HepG2 (cell line): ENCODE measurements at regions not wholly inside any gene's neighbourhood (a gene's known extent, or its start where the extent isn't known, plus 50 kb on each side); places are given as distances from the start of the nearest gene placed in this dataset.

Experiments used
- ATAC-seq: fragments of 200-7000 bp; cut with Tn5 transposase; 3 replicates; pipeline ENCODE4 v1.9.1; 2020; ENCODE audit warnings: mild to moderate bottlenecking, moderate library complexity
- BruUV-seq: library from RNA; stranded (reverse); fragments of 400-500 nt; replicated peaks from 2 replicates; lab custom pipeline; 2021; lab: Mats Ljungman, UMichigan
- CTCF ChIA-PET: fragments of 300-600 bp; formaldehyde crosslinking; extraction: SDS; loops from one replicate; lab custom pipeline; 2021; ENCODE audit warnings: low total read pairs, inconsistent platforms, low intra/inter-chr PET ratio; lab: Yijun Ruan, JAX
- POLR2A ChIA-PET: fragments of 350-600 bp; sonication (Branson Sonifier 250); formaldehyde crosslinking; loops from one replicate; lab custom pipeline; 2020; ENCODE audit warnings: antibody characterized with exemption, inconsistent platforms; lab: Yijun Ruan, JAX
- DNase-seq: peaks from one replicate; pipeline ENCODE4 v3.0.0-alpha.2; 2015; ENCODE audit warnings: low spot score
- FAIRE-seq: peaks from 3 replicates; lab custom pipeline; 2011; peaks lifted over from hg19 to GRCh38; lab: Jason Lieb, UNC
- H2AFZ ChIP-seq: one replicate; pipeline ENCODE4 v1.6.1; 2011; ENCODE audit warnings: low read length, inconsistent platforms
- H3K27ac ChIP-seq: fragments of 300-600 bp; 3 replicates; pipeline ENCODE4 v1.8.0; 2011; ENCODE audit warnings: mixed run types, mild to moderate bottlenecking, mixed read lengths, low read length, inconsistent platforms; ENCODE audit not compliant: insufficient read depth; ENCODE audit errors: extremely low read length
- H3K27me3 ChIP-seq, 2 experiments: fragments of 200-600 bp in 1 of 2; 2 replicates in 1 of 2; 3 replicates in 1 of 2; pipeline versions ENCODE4 v1.6.0 to v1.8.0; 2011; ENCODE audit warnings: low read length in 2 of 2, mild to moderate bottlenecking in 2 of 2, moderate library complexity in 2 of 2, inconsistent platforms in 1 of 2; ENCODE audit not compliant: insufficient read depth in 2 of 2, control insufficient read depth in 1 of 2
- H3K36me3 ChIP-seq, 2 experiments: fragments of 200-600 bp in 1 of 2; replicated peaks in 1 of 2; 2 replicates in 1 of 2; 3 replicates in 1 of 2; pipeline versions ENCODE4 v1.5.1 to v1.8.0; 2011; ENCODE audit warnings: low read length in 2 of 2, inconsistent platforms in 1 of 2; ENCODE audit not compliant: insufficient read depth in 2 of 2, control insufficient read depth in 1 of 2
- H3K4me1 ChIP-seq: 2 replicates; pipeline ENCODE4 v1.5.1; 2012; ENCODE audit warnings: low read length, inconsistent platforms; ENCODE audit not compliant: insufficient read depth
- H3K4me2 ChIP-seq: 2 replicates; pipeline ENCODE4 v1.6.0; 2011; ENCODE audit warnings: low read depth, low read length, inconsistent platforms
- H3K4me3 ChIP-seq, 3 experiments: fragments of 200-600 bp in 1 of 3; sonication (generic), shearing (Covaris generic) in 1 of 3; replicated peaks in 1 of 3; 2 replicates each; pipeline ENCODE4 v1.5.1; 2011 to 2016; ENCODE audit warnings: low read length in 3 of 3, inconsistent platforms in 2 of 3, low read depth in 2 of 3, mild to moderate bottlenecking in 2 of 3, control low read depth in 1 of 3, mixed read lengths in 1 of 3; ENCODE audit not compliant: insufficient read depth in 1 of 3
- H3K79me2 ChIP-seq: one replicate; pipeline ENCODE4 v1.6.1; 2011; ENCODE audit warnings: low read length, inconsistent platforms; ENCODE audit not compliant: insufficient read depth
- H3K9ac ChIP-seq: 2 replicates; pipeline ENCODE4 v1.6.0; 2011; ENCODE audit warnings: mild to moderate bottlenecking, low read depth, low read length, inconsistent platforms; ENCODE audit not compliant: insufficient read depth
- H3K9me3 ChIP-seq: 2 replicates; pipeline ENCODE4 v1.5.1; 2012; ENCODE audit warnings: mild to moderate bottlenecking, low read length
- H4K20me1 ChIP-seq: 2 replicates; pipeline ENCODE4 v1.6.0; 2011; ENCODE audit warnings: inconsistent platforms, mild to moderate bottlenecking, low read length, moderate library complexity; ENCODE audit not compliant: insufficient read depth
- DNMT3B ChIP-seq: conservative IDR thresholded peaks from 2 replicates; pipeline ENCODE4 v1.6.1; 2016; ENCODE audit warnings: missing biosample characterization, control low read depth
- JDP2 ChIP-seq: sonication (generic); formaldehyde crosslinking; IDR thresholded peaks from 2 replicates; pipeline ENCODE4 v1.8.1; 2022; ENCODE audit warnings: missing genetic modification reagents, borderline replicate concordance
- MTF1 ChIP-seq: sonication (generic); formaldehyde crosslinking; IDR thresholded peaks from 2 replicates; pipeline ENCODE4 v1.5.0; 2020; ENCODE audit warnings: missing genetic modification reagents
- THAP11 ChIP-seq: IDR thresholded peaks from 2 replicates; pipeline ENCODE4 v1.6.1; 2016; ENCODE audit warnings: missing biosample characterization, missing genetic modification reagents
- ZNF777 ChIP-seq: sonication (generic); formaldehyde crosslinking; IDR thresholded peaks from 2 replicates; pipeline ENCODE4 v1.4.0; 2020; ENCODE audit warnings: missing genetic modification reagents
- WGBS: methylation state at CpG from one replicate; pipeline ENCODE4 v1.1.6; 2017; ENCODE audit warnings: low lambda C conversion rate; 5-methylcytosine and 5-hydroxymethylcytosine counted together
- in situ Hi-C: cut with HindIII; loops from 2 replicates; pipeline ENCODE4 v1.10.0; 2017; ENCODE audit warnings: low pct_unique_long_range_greater_than_20kb; ENCODE audit not compliant: extremely low pct_ligation_motif_present
- intact Hi-C: fragments of 100-400 bp; cut with micrococcal nuclease; formaldehyde crosslinking; loops from one replicate; pipeline ENCODE4 v1.10.0; 2022; ENCODE audit not compliant: unreplicated experiment
- TF ChIP-seq, protein P1 (sequence below): sonication (generic); formaldehyde crosslinking; IDR thresholded peaks from 2 replicates; pipeline ENCODE4 v1.9.0; 2021; ENCODE audit warnings: missing genetic modification reagents, mild to moderate bottlenecking, borderline replicate concordance
- TF ChIP-seq, protein P2 (sequence below): sonication (generic); formaldehyde crosslinking; IDR thresholded peaks from 2 replicates; pipeline ENCODE4 v1.5.1; 2020; ENCODE audit warnings: missing genetic modification reagents, mild to moderate bottlenecking, borderline replicate concordance
- TF ChIP-seq, protein P3 (sequence below), 2 experiments: sonication (generic) in 1 of 2; formaldehyde crosslinking in 1 of 2; IDR thresholded peaks; 2 replicates each; pipeline versions ENCODE4 v1.5.1 to v1.6.1; 2011 to 2020; ENCODE audit warnings: borderline replicate concordance in 1 of 2, low read depth in 1 of 2, low read length in 1 of 2, mild to moderate bottlenecking in 1 of 2, missing genetic modification reagents in 1 of 2, moderate library complexity in 1 of 2
- TF ChIP-seq, protein P4 (sequence below): sonication (generic); formaldehyde crosslinking; IDR thresholded peaks from 2 replicates; pipeline ENCODE4 v1.5.0; 2020; ENCODE audit warnings: mild to moderate bottlenecking, missing genetic modification reagents, borderline replicate concordance
- TF ChIP-seq, protein P5 (sequence below): sonication (generic); formaldehyde crosslinking; IDR thresholded peaks from 2 replicates; pipeline ENCODE4 v1.4.0; 2020; ENCODE audit warnings: missing genetic modification reagents, borderline replicate concordance

DNA sequence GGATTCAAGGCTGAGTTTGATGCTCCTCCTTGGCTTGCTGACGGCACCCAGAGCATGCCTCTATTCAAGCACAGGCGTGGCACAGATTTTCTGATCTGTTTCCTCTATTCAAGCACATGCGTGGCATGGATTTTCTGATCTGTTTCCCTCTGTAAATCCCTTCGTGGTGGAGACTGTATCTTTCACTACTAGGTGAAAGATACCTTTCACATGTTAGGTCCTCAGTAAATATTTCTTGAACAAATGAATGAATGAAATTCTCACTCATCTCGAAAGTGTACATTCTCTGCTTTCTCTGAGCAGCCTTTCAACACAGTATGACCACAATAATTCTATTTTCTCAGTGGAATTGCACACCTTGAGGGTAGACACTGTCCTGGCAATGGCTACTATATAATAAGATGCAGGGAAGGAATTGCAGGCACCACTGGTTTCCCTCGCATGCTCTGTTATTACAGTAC, 72.6 kb upstream of the F13A1 start (continued):
- TF ChIP-seq, protein P1, sequence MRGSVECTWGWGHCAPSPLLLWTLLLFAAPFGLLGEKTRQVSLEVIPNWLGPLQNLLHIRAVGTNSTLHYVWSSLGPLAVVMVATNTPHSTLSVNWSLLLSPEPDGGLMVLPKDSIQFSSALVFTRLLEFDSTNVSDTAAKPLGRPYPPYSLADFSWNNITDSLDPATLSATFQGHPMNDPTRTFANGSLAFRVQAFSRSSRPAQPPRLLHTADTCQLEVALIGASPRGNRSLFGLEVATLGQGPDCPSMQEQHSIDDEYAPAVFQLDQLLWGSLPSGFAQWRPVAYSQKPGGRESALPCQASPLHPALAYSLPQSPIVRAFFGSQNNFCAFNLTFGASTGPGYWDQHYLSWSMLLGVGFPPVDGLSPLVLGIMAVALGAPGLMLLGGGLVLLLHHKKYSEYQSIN (CRISPR knock-in tag), result no peak
- TF ChIP-seq, protein P2, sequence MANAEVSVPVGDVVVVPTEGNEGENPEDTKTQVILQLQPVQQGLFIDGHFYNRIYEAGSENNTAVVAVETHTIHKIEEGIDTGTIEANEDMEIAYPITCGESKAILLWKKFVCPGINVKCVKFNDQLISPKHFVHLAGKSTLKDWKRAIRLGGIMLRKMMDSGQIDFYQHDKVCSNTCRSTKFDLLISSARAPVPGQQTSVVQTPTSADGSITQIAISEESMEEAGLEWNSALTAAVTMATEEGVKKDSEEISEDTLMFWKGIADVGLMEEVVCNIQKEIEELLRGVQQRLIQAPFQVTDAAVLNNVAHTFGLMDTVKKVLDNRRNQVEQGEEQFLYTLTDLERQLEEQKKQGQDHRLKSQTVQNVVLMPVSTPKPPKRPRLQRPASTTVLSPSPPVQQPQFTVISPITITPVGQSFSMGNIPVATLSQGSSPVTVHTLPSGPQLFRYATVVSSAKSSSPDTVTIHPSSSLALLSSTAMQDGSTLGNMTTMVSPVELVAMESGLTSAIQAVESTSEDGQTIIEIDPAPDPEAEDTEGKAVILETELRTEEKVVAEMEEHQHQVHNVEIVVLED (CRISPR knock-in tag), result no peak

DNA sequence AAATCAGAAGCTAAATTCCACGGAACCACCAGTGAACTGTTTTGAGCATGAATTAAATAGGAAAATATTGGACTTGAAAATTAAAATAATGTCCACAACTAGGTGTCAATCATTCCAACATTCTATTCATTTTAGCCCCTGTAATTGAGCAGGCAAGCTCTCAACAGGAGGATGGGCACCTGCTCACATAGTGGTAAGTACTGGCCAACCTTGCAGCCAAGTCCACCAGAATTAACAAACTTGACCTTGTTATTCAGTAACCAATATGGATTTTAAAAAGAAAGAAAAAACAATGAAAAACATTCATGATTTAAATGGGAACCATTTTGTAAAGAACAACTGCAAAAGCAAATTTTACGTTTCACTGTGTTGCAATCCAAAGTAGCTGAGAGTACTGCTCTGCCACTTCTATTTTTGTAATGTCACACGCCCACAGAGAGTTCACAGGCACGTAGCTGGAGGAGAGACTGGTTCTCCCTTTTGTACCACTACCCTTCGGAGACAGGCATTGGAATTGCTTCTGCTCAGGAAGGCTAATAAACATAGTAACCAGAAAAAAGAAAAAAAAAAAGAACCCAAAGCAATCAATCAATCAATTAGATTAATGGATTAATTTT, 75.2 kb upstream of the F13A1 start:
- CTCF ChIA-PET, result no interaction called here
- TF ChIP-seq, protein P3, sequence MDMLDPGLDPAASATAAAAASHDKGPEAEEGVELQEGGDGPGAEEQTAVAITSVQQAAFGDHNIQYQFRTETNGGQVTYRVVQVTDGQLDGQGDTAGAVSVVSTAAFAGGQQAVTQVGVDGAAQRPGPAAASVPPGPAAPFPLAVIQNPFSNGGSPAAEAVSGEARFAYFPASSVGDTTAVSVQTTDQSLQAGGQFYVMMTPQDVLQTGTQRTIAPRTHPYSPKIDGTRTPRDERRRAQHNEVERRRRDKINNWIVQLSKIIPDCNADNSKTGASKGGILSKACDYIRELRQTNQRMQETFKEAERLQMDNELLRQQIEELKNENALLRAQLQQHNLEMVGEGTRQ (IDR thresholded peaks at IDR 0.05; ENCODE audit: low read depth, low read length), result no peak
- TF ChIP-seq, protein P3 (CRISPR knock-in tag; IDR thresholded peaks at IDR 0.05; ENCODE audit: borderline replicate concordance), result no peak
- TF ChIP-seq JDP2 (CRISPR knock-in tag) (no peak), THAP11 (CRISPR knock-in tag) (no peak), DNMT3B (CRISPR knock-in tag) (no peak), MTF1 (CRISPR knock-in tag) (no peak), ZNF777 (CRISPR knock-in tag) (no peak)
- TF ChIP-seq, protein P4, sequence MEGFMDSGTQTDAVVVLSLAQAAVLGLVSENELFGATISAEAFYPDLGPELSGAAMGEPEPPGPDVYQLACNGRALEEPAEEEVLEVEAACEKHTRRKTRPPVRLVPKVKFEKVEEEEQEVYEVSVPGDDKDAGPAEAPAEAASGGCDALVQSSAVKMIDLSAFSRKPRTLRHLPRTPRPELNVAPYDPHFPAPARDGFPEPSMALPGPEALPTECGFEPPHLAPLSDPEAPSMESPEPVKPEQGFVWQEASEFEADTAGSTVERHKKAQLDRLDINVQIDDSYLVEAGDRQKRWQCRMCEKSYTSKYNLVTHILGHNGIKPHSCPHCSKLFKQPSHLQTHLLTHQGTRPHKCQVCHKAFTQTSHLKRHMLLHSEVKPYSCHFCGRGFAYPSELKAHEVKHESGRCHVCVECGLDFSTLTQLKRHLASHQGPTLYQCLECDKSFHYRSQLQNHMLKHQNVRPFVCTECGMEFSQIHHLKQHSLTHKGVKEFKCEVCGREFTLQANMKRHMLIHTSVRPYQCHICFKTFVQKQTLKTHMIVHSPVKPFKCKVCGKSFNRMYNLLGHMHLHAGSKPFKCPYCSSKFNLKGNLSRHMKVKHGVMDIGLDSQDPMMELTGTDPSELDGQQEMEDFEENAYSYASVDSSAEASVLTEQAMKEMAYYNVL (CRISPR knock-in tag), result no peak
- TF ChIP-seq, protein P5, sequence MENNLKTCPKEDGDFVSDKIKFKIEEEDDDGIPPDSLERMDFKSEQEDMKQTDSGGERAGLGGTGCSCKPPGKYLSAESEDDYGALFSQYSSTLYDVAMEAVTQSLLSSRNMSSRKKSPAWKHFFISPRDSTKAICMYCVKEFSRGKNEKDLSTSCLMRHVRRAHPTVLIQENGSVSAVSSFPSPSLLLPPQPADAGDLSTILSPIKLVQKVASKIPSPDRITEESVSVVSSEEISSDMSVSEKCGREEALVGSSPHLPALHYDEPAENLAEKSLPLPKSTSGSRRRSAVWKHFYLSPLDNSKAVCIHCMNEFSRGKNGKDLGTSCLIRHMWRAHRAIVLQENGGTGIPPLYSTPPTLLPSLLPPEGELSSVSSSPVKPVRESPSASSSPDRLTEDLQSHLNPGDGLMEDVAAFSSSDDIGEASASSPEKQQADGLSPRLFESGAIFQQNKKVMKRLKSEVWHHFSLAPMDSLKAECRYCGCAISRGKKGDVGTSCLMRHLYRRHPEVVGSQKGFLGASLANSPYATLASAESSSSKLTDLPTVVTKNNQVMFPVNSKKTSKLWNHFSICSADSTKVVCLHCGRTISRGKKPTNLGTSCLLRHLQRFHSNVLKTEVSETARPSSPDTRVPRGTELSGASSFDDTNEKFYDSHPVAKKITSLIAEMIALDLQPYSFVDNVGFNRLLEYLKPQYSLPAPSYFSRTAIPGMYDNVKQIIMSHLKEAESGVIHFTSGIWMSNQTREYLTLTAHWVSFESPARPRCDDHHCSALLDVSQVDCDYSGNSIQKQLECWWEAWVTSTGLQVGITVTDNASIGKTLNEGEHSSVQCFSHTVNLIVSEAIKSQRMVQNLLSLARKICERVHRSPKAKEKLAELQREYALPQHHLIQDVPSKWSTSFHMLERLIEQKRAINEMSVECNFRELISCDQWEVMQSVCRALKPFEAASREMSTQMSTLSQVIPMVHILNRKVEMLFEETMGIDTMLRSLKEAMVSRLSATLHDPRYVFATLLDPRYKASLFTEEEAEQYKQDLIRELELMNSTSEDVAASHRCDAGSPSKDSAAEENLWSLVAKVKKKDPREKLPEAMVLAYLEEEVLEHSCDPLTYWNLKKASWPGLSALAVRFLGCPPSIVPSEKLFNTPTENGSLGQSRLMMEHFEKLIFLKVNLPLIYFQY (CRISPR knock-in tag), result no peak

More for the DNA sequence above, 75.2 kb upstream of the F13A1 start:
- Histone ChIP-seq H3K36me3 (no peaks in the 10 kb centered on the region), H3K4me1 (no peaks in the 10 kb centered on the region), H3K27ac (no peak overlapping the region), H3K27me3 (no peaks in the 10 kb centered on the region), H3K9ac (no peak overlapping the region), H3K4me3 (no peak overlapping the region), H3K4me2 (no peak overlapping the region), H2AFZ (no peak overlapping the region), H4K20me1 (no peaks in the 10 kb centered on the region), H3K9me3 (no peaks in the 10 kb centered on the region), H3K79me2 (no peaks in the 10 kb centered on the region)
- ATAC-seq, result no peak
- 2% methylated on average over 5 of the region's 5 CpGs for WGBS
- no TSS peak for BruUV-seq
- no peak for FAIRE-seq
- POLR2A ChIA-PET, result no interaction called here
- in situ Hi-C loops (no loop called here), intact Hi-C loops (no loop called here)
- DNase-seq, result no peak
